ENCODE measurements at regions not wholly inside any gene's neighbourhood (a gene's known extent, or its start where the extent isn't known, plus 50 kb on each side); places are given as distances from the start of the nearest gene placed in this dataset.

GRCh38 chr9:88801214-88801796, 190.0 kb upstream of the S1PR3 start:
- TF ChIP-seq CTCF (IDR thresholded peaks at IDR 0.05) (no peak), ZFX (IDR thresholded peaks at IDR 0.05; ENCODE audit: borderline replicate concordance) (no peak)

Data from 22Rv1 (cell line).